Hepatocyte (in vitro differentiated cells): ENCODE measurements at regions not wholly inside any gene's neighbourhood (a gene's known extent, or its start where the extent isn't known, plus 50 kb on each side); places are given as distances from the start of the nearest gene placed in this dataset.

Experiments used
- CTCF ChIP-seq: fragments of 200-600 bp; sonication (generic); IDR thresholded peaks from 2 replicates; pipeline ENCODE4 v1.5.1; 2016; ENCODE audit warnings: antibody characterized with exemption, mild to moderate bottlenecking; ENCODE audit not compliant: poor library complexity
- EZH2 ChIP-seq: fragments of 200-600 bp; sonication (generic); IDR thresholded peaks from 2 replicates; pipeline ENCODE4 v1.6.1; 2016; ENCODE audit warnings: antibody characterized with exemption, mild to moderate bottlenecking, borderline replicate concordance
- EZH2phosphoT487 ChIP-seq: fragments of 200-600 bp; sonication (generic); IDR thresholded peaks from one replicate; pipeline ENCODE4 v1.6.1; 2018; ENCODE audit warnings: antibody characterized with exemption, mild to moderate bottlenecking, low read depth, moderate library complexity; ENCODE audit not compliant: unreplicated experiment, severe bottlenecking

- TF ChIP-seq CTCF (no peak), EZH2 (no peak), EZH2phosphoT487 (no peak)
Observed at GRCh38 chr5:79871364-79872120, 119.5 kb downstream of the MTX3 start.
